NCI-H187 treated with DMSO at 0.1 percent for 48 hours (cell line): ENCODE measurements at regions not wholly inside any gene's neighbourhood (a gene's known extent, or its start where the extent isn't known, plus 50 kb on each side); places are given as distances from the start of the nearest gene placed in this dataset.

Experiments
- DNase-seq: peaks from one replicate; lab custom pipeline; 2025; lab: John Stamatoyannopoulos, UW

- no peak for DNase-seq
Observed at GRCh38 chr16:64409783-64410210, 712.1 kb downstream of the CDH11 start.

- no peak for DNase-seq
Observed at GRCh38 chr16:64408699-64409098, 713.2 kb downstream of the CDH11 start.

- DNase-seq, result no peak
Observed at GRCh38 chr16:64406770-64407181, 715.1 kb downstream of the CDH11 start.

- DNase-seq, result no peak
Observed at GRCh38 chr16:64403352-64403751, 718.5 kb downstream of the CDH11 start.

DNA sequence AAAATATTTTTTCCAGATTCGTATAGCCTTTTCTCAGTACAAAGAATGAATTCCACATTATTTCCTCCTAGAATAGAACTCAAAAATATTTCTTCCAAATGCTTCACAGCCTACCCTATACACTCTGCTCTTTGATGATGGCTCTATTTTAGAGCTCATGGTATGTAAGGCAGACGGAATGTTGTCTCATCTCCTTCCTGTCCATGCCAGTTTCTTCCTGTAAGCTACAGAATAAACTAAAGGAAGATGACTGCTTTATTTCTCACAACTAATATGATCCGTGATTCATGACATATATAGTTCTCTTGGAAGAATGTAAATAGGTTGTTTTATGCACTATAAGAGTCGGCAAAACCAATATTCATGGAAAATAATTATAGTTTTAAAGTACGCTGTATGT lies 723.1 kb downstream of the CDH11 start:
- no peak for DNase-seq

GRCh38 chr16:64397945-64398508 lies 723.8 kb downstream of the CDH11 start:
- no peak for DNase-seq

DNA sequence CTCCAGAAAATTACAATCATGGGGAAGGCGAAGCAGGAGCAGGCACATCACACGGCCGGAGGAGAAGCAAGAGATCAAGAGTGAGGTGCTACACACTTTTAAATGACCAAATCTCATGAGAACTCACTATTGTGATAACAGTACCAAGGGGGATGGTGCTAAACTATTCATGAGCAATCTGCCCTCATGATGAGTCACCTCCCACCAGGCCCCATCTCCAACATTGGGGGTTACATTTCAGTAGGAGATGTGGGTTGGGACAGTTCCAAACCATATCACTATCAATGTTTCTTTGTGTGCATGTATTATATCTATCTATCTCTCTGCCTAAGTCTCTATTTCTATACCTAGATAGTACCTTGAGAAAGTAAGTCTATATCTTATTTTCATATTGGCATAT lies 724.8 kb downstream of the CDH11 start:
- DNase-seq, result no peak

DNA sequence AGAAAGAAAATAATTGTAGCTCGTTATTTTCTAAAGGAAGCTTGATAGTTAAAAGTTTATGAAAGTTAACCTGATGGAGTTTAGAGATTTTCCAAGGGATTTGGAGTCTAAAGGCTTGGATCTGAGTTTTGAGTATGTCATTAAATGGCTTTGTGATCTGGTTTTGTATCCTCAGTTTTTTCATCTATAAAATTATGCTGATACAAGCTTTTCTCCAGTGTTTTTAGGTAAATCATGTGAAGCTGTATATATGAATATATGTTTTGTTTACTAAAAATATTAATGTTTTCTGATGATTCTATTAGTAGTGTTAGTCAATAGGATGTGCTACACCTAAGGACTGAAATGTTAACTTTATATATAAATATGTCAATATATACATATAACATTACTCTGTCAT lies 727.8 kb downstream of the CDH11 start:
- DNase-seq, result no peak

DNA sequence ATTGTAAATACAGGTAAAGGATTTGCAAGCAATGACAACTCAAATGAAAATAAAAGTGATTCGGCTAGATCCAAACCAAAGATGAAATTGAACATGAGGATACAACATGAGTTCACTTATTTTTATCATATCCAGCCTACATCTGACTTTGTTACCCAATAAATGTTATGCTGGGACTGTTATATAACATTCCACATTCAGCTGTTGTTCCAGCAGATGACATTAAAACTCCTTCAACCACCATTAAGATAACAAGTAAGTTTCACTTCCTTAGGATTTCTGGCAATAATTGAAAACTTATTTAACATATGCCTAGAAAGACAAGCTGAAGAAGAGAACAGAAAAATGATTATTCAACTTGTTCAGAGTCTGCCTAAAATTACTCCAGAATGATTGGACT lies 729.4 kb downstream of the CDH11 start:
- no peak for DNase-seq

GRCh38 chr16:64391063-64391600 lies 730.7 kb downstream of the CDH11 start:
- DNase-seq, result no peak

- no peak for DNase-seq
Observed at GRCh38 chr16:64390102-64390501, 731.8 kb downstream of the CDH11 start.

- DNase-seq, result no peak
Observed at GRCh38 chr16:64384636-64385035, 737.2 kb downstream of the CDH11 start.

DNA sequence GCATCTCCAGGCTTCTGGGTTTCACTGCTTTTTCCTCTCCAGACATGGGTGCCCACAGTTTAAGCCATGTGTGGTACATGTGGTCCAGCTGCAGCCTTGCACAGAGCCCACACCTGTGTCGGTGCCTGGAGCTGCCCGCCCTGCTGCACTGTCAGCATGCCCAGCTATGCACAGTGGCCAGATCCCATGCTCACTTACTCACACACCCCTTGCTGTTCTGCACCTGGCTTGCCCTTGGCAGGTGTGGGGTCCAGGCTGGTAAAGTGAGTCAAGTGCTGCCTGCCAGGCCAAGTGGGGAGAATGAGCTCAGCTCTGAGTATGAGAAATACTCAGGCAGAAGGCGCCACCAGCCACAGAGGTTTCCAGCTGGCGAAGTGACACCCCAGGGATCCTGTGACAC lies 739.9 kb downstream of the CDH11 start:
- DNase-seq, result no peak

DNA sequence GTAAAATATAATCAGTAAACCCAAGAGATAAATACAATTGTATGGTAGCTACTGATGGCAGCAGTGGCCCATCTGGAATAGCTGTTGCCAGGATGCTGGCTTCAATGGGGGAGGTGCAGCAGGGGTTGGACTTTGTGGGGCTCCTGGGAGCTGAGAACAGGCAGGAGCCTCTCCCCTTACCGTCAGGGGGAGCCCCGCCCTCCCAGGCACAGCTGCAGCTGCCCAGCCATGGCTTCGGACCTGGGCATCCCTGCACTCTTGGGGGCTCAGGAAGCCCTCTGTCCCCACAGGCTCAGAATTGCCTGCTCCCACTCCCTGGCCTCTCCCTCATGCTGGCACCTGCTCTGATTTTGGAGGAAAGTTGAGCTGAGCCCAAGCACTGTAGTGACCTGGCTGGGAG lies 741.1 kb downstream of the CDH11 start:
- no peak for DNase-seq

GRCh38 chr16:64375391-64375980 lies 746.4 kb downstream of the CDH11 start:
- DNase-seq, result no peak

DNA sequence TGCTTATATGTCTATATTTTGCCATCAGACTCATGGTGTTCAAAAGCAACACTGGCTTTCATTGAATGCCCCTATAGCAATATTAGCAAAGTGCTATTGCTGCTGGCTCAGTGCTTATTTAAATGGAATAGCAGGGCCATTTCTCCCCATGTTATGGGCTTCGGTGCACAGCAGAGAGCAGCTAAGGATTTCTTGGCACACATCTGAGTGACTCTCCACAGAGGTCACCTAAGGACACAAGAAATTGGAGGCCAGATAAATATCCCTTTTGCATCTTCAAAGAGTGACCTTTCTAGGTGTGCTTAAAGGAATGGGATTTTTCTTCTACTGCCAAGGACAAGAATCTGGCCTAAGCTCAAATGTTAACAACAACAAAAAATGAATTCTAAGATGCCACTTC lies 751.8 kb downstream of the CDH11 start:
- DNase-seq, result no peak

DNA sequence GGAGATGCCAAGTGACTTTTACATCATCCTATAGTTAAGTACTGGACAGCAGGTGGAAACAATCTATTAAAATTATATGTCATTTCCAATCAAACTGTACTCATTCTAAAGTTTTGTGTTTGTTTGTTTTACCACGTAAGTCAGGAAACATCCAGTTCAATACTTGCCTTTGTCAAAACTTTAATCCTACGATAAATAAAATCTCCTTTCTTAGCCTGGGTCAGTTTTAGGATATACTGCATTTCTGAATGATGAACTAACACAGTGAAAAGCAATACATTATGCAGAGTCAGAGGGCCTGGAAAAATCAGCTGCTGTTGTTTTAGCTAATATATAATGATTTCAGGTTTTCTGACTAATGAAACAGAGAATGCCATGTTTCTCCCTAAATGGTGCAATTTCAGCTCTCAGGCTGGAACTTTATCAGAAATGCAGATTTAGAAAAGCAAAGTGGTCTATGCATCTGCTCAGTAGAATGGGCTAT lies 756.4 kb downstream of the CDH11 start:
- no peak for DNase-seq

GRCh38 chr16:64364894-64365293 lies 757.0 kb downstream of the CDH11 start:
- DNase-seq, result no peak

- no peak for DNase-seq
Observed at GRCh38 chr16:64364416-64364815, 757.4 kb downstream of the CDH11 start.

DNA sequence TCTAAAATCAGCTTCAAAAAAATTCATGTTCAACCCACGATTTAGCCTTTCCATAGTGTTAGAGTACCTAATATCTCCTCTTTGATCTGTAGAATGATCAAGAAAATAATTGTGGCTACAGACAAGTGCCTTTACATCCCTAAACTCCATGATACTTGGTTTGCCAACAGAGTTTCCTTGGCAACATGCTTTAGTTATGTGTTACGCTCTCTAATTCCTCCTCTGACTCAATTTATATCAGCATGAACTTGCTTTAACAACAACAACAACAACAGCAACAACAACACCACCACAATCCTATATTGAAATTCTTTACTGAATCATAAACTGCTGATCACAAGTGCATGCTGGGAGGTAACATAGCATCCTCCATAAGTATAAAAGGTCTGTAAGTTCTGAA lies 757.8 kb downstream of the CDH11 start:
- DNase-seq, result no peak

GRCh38 chr16:64363039-64363438 lies 758.8 kb downstream of the CDH11 start:
- DNase-seq, result no peak

DNA sequence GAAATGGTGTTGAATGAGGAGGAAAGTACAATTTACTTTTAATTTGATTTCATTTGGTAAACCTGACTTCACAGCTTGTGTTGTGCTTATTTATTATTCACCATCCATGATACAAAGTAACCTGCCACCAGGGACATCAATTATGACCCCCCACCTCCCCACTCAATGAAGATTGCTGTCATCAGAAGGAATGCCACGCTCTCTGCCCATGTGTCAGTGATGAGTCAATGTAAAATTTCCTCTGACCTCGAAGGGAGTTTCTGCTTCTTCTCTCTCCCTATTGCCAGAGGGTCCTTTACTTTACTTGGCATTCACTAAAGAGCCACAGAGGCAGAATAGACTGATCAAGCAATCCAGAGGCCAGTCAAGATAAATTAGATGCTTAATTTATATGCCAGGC lies 759.7 kb downstream of the CDH11 start:
- DNase-seq, result no peak

GRCh38 chr16:64361753-64362152 lies 760.1 kb downstream of the CDH11 start:
- DNase-seq, result no peak

DNA sequence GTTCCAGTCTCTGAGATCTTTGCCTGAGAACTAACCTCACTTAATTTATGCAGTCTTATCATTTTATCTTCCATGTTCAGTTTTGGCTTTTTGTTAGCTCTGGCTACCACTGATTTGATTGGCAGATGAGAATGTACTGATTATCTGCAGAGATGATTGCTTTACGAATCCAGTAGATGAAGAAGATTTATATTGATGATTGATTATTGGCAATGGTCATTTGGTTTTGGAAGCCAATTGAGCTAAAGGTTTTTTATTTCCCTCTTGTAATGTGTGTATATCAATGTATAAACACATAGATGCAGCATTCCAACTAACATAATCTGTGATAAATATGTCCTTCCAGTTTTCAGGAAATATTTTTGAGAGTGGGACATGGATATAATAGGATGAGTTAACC lies 763.6 kb downstream of the CDH11 start:
- no peak for DNase-seq
